ENCODE measurements at regions not wholly inside any gene's neighbourhood (a gene's known extent, or its start where the extent isn't known, plus 50 kb on each side); places are given as distances from the start of the nearest gene placed in this dataset.
"Not testable (repeated sequence)": the region's sequence is repeated elsewhere in the genome, so short reads cannot be mapped to it uniquely, and the experiment has no call there.

- H4K20me1 ChIP-seq (ENCODE audit: insufficient read depth, low read length) = no peaks in the 10 kb centered on the region
- CTCF ChIA-PET (ENCODE audit: unreplicated experiment) = no interaction called here
- no peak overlapping the region for H3K4me2 ChIP-seq (ENCODE audit: low read length)
- no peak overlapping the region for H3K4me3 ChIP-seq (ENCODE audit: low read depth, low read length, poor library complexity, severe bottlenecking)
- TF ChIP-seq, protein P1, sequence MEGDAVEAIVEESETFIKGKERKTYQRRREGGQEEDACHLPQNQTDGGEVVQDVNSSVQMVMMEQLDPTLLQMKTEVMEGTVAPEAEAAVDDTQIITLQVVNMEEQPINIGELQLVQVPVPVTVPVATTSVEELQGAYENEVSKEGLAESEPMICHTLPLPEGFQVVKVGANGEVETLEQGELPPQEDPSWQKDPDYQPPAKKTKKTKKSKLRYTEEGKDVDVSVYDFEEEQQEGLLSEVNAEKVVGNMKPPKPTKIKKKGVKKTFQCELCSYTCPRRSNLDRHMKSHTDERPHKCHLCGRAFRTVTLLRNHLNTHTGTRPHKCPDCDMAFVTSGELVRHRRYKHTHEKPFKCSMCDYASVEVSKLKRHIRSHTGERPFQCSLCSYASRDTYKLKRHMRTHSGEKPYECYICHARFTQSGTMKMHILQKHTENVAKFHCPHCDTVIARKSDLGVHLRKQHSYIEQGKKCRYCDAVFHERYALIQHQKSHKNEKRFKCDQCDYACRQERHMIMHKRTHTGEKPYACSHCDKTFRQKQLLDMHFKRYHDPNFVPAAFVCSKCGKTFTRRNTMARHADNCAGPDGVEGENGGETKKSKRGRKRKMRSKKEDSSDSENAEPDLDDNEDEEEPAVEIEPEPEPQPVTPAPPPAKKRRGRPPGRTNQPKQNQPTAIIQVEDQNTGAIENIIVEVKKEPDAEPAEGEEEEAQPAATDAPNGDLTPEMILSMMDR (conservative IDR thresholded peaks at IDR 0.05; ENCODE audit: low read length) = peak; percentile 61
- no peak for TF ChIP-seq EZH2phosphoT487 (IDR thresholded peaks at IDR 0.05; ENCODE audit: borderline replicate concordance, low read depth, low read length)
- BruUV-seq (replicated peaks) = no TSS peak
- H2AFZ ChIP-seq (ENCODE audit: low read length) = no peak overlapping the region
- H3K79me2 ChIP-seq (ENCODE audit: insufficient read depth, low read depth, low read length) = no peaks in the 10 kb centered on the region
- no peak overlapping the region for H3K27ac ChIP-seq (ENCODE audit: low read depth, low read length, poor library complexity, severe bottlenecking)
- no peaks in the 10 kb centered on the region for H3K9me3 ChIP-seq (ENCODE audit: low read length)
- H3K4me1 ChIP-seq (ENCODE audit: insufficient read depth, low read length, poor library complexity, severe bottlenecking) = no peaks in the 10 kb centered on the region
- intact Hi-C loops (cut with micrococcal nuclease; ENCODE audit: unreplicated experiment) = no loop called here
- H3K36me3 ChIP-seq (ENCODE audit: insufficient read depth, low read length) = no peaks in the 10 kb centered on the region
- no peaks in the 10 kb centered on the region for H3K9me2 ChIP-seq (ENCODE audit: insufficient read depth, low read length)
- DNase-seq (ENCODE audit: low spot score) = no peak
- POLR2A ChIA-PET = no interaction called here
Observed at GRCh38 chr10:57333880-57334279, 933.8 kb downstream of the IPMK start.

DNA sequence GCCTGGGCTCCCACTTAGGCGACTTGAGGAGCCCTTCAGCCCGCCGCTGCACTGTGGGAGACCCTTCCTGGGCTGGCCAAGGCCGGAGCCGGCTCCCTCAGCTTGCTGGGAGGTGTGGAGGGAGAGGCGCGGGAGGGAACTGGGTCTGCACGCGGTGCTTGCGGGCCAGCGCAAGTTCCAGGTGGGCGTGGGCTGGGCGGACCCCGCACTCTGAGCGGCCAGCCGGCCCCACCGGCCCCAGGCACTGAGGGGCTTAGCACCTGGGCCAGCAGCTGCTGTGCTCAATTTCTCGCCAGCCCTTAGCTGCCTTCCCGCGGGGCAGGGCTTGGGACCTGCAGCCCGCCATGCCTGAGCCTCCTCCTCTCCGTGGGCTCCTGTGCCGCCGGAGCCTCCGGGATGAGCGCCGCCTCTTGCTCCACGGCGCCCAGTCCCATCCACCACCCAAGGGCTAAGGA is 946.3 kb downstream of the IPMK start:
- H3K36me3 ChIP-seq (ENCODE audit: insufficient read depth, low read length); H3K27ac ChIP-seq (ENCODE audit: low read depth, low read length, poor library complexity, severe bottlenecking); H4K20me1 ChIP-seq (ENCODE audit: insufficient read depth, low read length); H3K79me2 ChIP-seq (ENCODE audit: insufficient read depth, low read depth, low read length); intact Hi-C loops (cut with micrococcal nuclease; ENCODE audit: unreplicated experiment); BruUV-seq (replicated peaks); CTCF ChIA-PET (ENCODE audit: unreplicated experiment); H3K9me2 ChIP-seq (ENCODE audit: insufficient read depth, low read length); POLR2A ChIA-PET; H3K4me1 ChIP-seq (ENCODE audit: insufficient read depth, low read length, poor library complexity, severe bottlenecking); H3K4me3 ChIP-seq (ENCODE audit: low read depth, low read length, poor library complexity, severe bottlenecking); DNase-seq (ENCODE audit: low spot score); H3K9me3 ChIP-seq (ENCODE audit: low read length); H3K4me2 ChIP-seq (ENCODE audit: low read length); H2AFZ ChIP-seq (ENCODE audit: low read length): not testable (repeated sequence)

GRCh38 chr10:57320416-57320815 is 947.3 kb downstream of the IPMK start:
- Histone ChIP-seq H3K9me3 (ENCODE audit: low read length) (no peaks in the 10 kb centered on the region), H3K9me2 (ENCODE audit: insufficient read depth, low read length) (no peaks in the 10 kb centered on the region), H3K27ac (ENCODE audit: low read depth, low read length, poor library complexity, severe bottlenecking) (no peak overlapping the region), H3K79me2 (ENCODE audit: insufficient read depth, low read depth, low read length) (no peaks in the 10 kb centered on the region), H3K36me3 (ENCODE audit: insufficient read depth, low read length) (no peaks in the 10 kb centered on the region), H3K4me3 (ENCODE audit: low read depth, low read length, poor library complexity, severe bottlenecking) (no peak overlapping the region), H4K20me1 (ENCODE audit: insufficient read depth, low read length) (no peaks in the 10 kb centered on the region), H3K4me2 (ENCODE audit: low read length) (no peak overlapping the region), H3K4me1 (ENCODE audit: insufficient read depth, low read length, poor library complexity, severe bottlenecking) (no peaks in the 10 kb centered on the region), H2AFZ (ENCODE audit: low read length) (no peak overlapping the region)
- TF ChIP-seq, protein P1 (conservative IDR thresholded peaks at IDR 0.05; ENCODE audit: low read length) = no peak
- TF ChIP-seq EZH2phosphoT487 (IDR thresholded peaks at IDR 0.05; ENCODE audit: borderline replicate concordance, low read depth, low read length) = no peak
- intact Hi-C loops (cut with micrococcal nuclease; ENCODE audit: unreplicated experiment) = no loop called here
- DNase-seq (ENCODE audit: low spot score) = no peak
- BruUV-seq (replicated peaks) = no TSS peak
- ChIA-PET POLR2A (no interaction called here), CTCF (ENCODE audit: unreplicated experiment) (no interaction called here)
